ENCODE measurements at regions not wholly inside any gene's neighbourhood (a gene's known extent, or its start where the extent isn't known, plus 50 kb on each side); places are given as distances from the start of the nearest gene placed in this dataset.
A peak's percentile ranks its signal among the peaks of the same experiment; 100 is the strongest.

GRCh38 chr10:10642751-10643150 is 374.9 kb upstream of the CELF2 start:
- no peak for DNase-seq (ENCODE audit: low spot score)

GRCh38 chr10:10644008-10644646 is 373.5 kb upstream of the CELF2 start:
- no peak for DNase-seq (ENCODE audit: low spot score)

GRCh38 chr10:10644676-10645385 is 372.8 kb upstream of the CELF2 start:
- DNase-seq (ENCODE audit: low spot score), result no peak

- DNase-seq (ENCODE audit: low spot score), result no peak
Observed at GRCh38 chr10:10647331-10647730, 370.3 kb upstream of the CELF2 start.

GRCh38 chr10:10657139-10657760 is 360.4 kb upstream of the CELF2 start:
- no peak for DNase-seq (ENCODE audit: low spot score)

- no peak for DNase-seq (ENCODE audit: low spot score)
Observed at GRCh38 chr10:10658172-10658785, 359.4 kb upstream of the CELF2 start.

- no peak for DNase-seq (ENCODE audit: low spot score)
Observed at GRCh38 chr10:10660054-10660453, 357.6 kb upstream of the CELF2 start.

- no peak for DNase-seq (ENCODE audit: low spot score)
Observed at GRCh38 chr10:10661176-10661575, 356.5 kb upstream of the CELF2 start.

GRCh38 chr10:10662716-10663408 is 354.8 kb upstream of the CELF2 start:
- no peak for DNase-seq (ENCODE audit: low spot score)

- no peak for DNase-seq (ENCODE audit: low spot score)
Observed at GRCh38 chr10:10663622-10664021, 354.1 kb upstream of the CELF2 start.

- no peak for DNase-seq (ENCODE audit: low spot score)
Observed at GRCh38 chr10:10665750-10666149, 351.9 kb upstream of the CELF2 start.

GRCh38 chr10:10667466-10667865 is 350.2 kb upstream of the CELF2 start:
- DNase-seq (ENCODE audit: low spot score), result no peak

GRCh38 chr10:10676972-10677371 is 340.7 kb upstream of the CELF2 start:
- DNase-seq (ENCODE audit: low spot score), result no peak

- DNase-seq (ENCODE audit: low spot score), result peak; percentile 5
Observed at GRCh38 chr10:10677479-10677878, 340.2 kb upstream of the CELF2 start.

- no peak for DNase-seq (ENCODE audit: low spot score)
Observed at GRCh38 chr10:10680496-10680895, 337.2 kb upstream of the CELF2 start.

- DNase-seq (ENCODE audit: low spot score), result no peak
Observed at GRCh38 chr10:10684972-10685371, 332.7 kb upstream of the CELF2 start.

- DNase-seq (ENCODE audit: low spot score), result no peak
Observed at GRCh38 chr10:10685566-10685965, 332.1 kb upstream of the CELF2 start.

- no peak for DNase-seq (ENCODE audit: low spot score)
Observed at GRCh38 chr10:10687751-10688150, 329.9 kb upstream of the CELF2 start.

- no peak for DNase-seq (ENCODE audit: low spot score)
Observed at GRCh38 chr10:10699427-10699826, 318.2 kb upstream of the CELF2 start.

- no peak for DNase-seq (ENCODE audit: low spot score)
Observed at GRCh38 chr10:10701084-10701611, 316.5 kb upstream of the CELF2 start.

- no peak for DNase-seq (ENCODE audit: low spot score)
Observed at GRCh38 chr10:10702211-10702610, 315.5 kb upstream of the CELF2 start.

GRCh38 chr10:10703382-10703781 is 314.3 kb upstream of the CELF2 start:
- no peak for DNase-seq (ENCODE audit: low spot score)
